Cardiac muscle cell (in vitro differentiated cells and primary cell): ENCODE measurements at regions not wholly inside any gene's neighbourhood (a gene's known extent, or its start where the extent isn't known, plus 50 kb on each side); places are given as distances from the start of the nearest gene placed in this dataset.

ENCODE experiments used
- DNase-seq, 2 donors: peaks; one replicate each; pipeline versions ENCODE4 v3.0.0 to v3.0.0-alpha.2; 2010 to 2017; ENCODE audit warnings: low read depth in 1 of 2, low spot score in 1 of 2
- H3K27ac ChIP-seq: fragments of 200-600 bp; sonication (generic); 2 replicates; pipeline ENCODE4 v1.5.1; 2016
- H3K27me3 ChIP-seq: fragments of 200-600 bp; sonication (generic); 2 replicates; pipeline ENCODE4 v1.6.0; 2016; ENCODE audit warnings: control low read depth
- H3K36me3 ChIP-seq: fragments of 200-600 bp; sonication (generic); 2 replicates; pipeline ENCODE4 v1.5.1; 2016; ENCODE audit warnings: control low read depth
- H3K4me1 ChIP-seq: fragments of 200-600 bp; sonication (generic); 2 replicates; pipeline ENCODE4 v1.8.1; 2017; ENCODE audit warnings: low read depth, mild to moderate bottlenecking, mixed run types
- H3K4me3 ChIP-seq: fragments of 200-600 bp; sonication (generic); 2 replicates; pipeline ENCODE4 v1.5.1; 2016; ENCODE audit warnings: mild to moderate bottlenecking
- H3K9me3 ChIP-seq: fragments of 200-600 bp; sonication (generic); 2 replicates; pipeline ENCODE4 v1.5.1; 2017; ENCODE audit warnings: low read depth, mild to moderate bottlenecking, control low read depth
- CTCF ChIP-seq: IDR thresholded peaks from 2 replicates; pipeline ENCODE4 v1.5.1; 2012; ENCODE audit warnings: low read depth, mild to moderate bottlenecking, low read length

GRCh38 chr10:124265391-124265745, 153.4 kb downstream of the OAT start:
- Histone ChIP-seq H3K27ac (no peak overlapping the region), H3K36me3 (no peaks in the 10 kb centered on the region), H3K4me1 (no peaks in the 10 kb centered on the region), H3K27me3 (no peaks in the 10 kb centered on the region), H3K9me3 (no peaks in the 10 kb centered on the region), H3K4me3 (no peak overlapping the region)
- DNase-seq, result no peak
- no peak for TF ChIP-seq CTCF

GRCh38 chr10:124264711-124265390, 153.9 kb downstream of the OAT start:
- no peak for TF ChIP-seq CTCF
- H3K9me3 ChIP-seq, result no peaks in the 10 kb centered on the region
- no peak overlapping the region for H3K4me3 ChIP-seq
- no peaks in the 10 kb centered on the region for H3K36me3 ChIP-seq
- no peak overlapping the region for H3K27ac ChIP-seq
- DNase-seq, result no peak
- no peaks in the 10 kb centered on the region for H3K4me1 ChIP-seq
- no peaks in the 10 kb centered on the region for H3K27me3 ChIP-seq

DNA sequence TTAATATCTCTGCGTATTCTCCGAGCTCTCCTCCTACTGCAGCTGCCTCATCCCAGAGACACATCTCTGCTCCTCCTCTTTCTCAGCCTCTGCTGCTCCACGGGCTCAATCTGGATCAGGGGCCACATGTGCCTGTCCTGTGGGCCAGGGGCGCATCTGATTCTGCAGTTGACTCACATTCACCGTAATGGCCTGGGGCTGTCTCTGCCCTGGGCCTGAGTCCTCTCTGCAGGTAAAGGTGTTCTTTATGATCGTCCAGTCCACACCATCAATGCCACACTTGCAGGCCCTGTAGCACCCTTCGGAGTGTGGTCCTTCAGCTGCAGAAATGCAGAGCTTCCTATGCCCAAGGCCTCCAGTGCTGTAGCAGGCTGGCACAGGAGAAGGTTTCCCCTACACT, 154.5 kb downstream of the OAT start:
- no peak for TF ChIP-seq CTCF
- no peak overlapping the region for H3K27ac ChIP-seq

GRCh38 chr10:124263726-124264125, 155.0 kb downstream of the OAT start:
- no peaks in the 10 kb centered on the region for H3K27me3 ChIP-seq
- H3K36me3 ChIP-seq, result no peaks in the 10 kb centered on the region
- no peak for DNase-seq
- H3K4me1 ChIP-seq, result no peaks in the 10 kb centered on the region
- no peaks in the 10 kb centered on the region for H3K9me3 ChIP-seq
- no peak for TF ChIP-seq CTCF
- no peak overlapping the region for H3K4me3 ChIP-seq
- H3K27ac ChIP-seq, result no peak overlapping the region

More for the DNA sequence above, 154.5 kb downstream of the OAT start:
- Histone ChIP-seq H3K9me3 (no peaks in the 10 kb centered on the region), H3K4me3 (no peak overlapping the region), H3K36me3 (no peaks in the 10 kb centered on the region), H3K27me3 (no peaks in the 10 kb centered on the region), H3K4me1 (no peaks in the 10 kb centered on the region)
- DNase-seq, result no peak

DNA sequence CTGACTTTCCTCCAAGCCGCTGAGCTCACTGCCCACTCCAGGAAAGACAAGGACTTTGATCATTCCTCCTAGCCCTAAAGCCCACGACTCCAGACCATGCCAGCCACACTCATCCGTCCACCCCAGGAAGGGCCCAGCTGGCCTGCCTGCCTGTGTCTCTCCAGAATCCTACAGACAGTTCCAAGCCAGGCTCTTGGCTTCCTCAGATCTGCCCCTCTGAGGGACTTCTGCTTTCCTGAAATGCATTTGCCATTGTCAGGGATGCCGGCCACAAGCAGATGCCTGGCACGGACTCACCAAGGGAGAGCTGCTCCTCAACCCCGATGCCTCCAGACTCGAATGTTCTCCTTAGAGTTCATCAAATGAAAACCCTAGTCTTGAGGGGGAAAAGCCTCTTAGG, 155.8 kb downstream of the OAT start:
- no peak for DNase-seq
- H3K4me1 ChIP-seq, result no peaks in the 10 kb centered on the region
- H3K27me3 ChIP-seq, result no peaks in the 10 kb centered on the region
- H3K9me3 ChIP-seq, result no peaks in the 10 kb centered on the region
- no peaks in the 10 kb centered on the region for H3K36me3 ChIP-seq
- TF ChIP-seq CTCF, result no peak
- no peak overlapping the region for H3K27ac ChIP-seq
- no peak overlapping the region for H3K4me3 ChIP-seq
